AG10803 (cell line): ENCODE measurements at regions not wholly inside any gene's neighbourhood (a gene's known extent, or its start where the extent isn't known, plus 50 kb on each side); places are given as distances from the start of the nearest gene placed in this dataset.

Source experiments
- DNase-seq: peaks from one replicate; pipeline ENCODE4 v3.0.0; 2010; ENCODE audit warnings: low read depth
- H3K4me3 ChIP-seq: 2 replicates; pipeline ENCODE4 v1.5.1; 2011; ENCODE audit warnings: mild to moderate bottlenecking, low read length, control low read depth
- TF ChIP-seq, protein P1 (sequence below): conservative IDR thresholded peaks from 2 replicates; pipeline ENCODE4 v1.5.1; 2011; ENCODE audit warnings: mild to moderate bottlenecking, low read length, control low read depth, inconsistent platforms

DNA sequence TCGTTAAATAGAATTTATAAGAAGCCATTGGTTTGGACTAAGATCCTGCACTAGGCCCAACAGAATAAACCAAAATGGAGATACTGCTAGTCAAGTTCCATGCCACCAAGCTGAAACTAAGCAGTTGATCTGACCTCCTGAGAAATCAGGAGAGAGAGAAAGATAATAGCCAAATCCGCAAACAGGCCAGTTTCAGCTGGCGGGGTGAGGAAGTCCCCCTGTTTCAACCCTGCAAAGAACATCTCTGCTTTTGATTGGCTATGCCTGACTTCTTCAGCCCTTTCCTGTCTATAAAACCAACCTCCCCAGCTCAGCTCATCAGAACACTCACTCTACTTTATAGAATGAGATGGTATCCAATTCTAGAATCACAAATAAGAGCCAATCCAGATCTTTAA, 543.3 kb upstream of the ID2 start:
- H3K4me3 ChIP-seq = no peak overlapping the region
- TF ChIP-seq, protein P1, sequence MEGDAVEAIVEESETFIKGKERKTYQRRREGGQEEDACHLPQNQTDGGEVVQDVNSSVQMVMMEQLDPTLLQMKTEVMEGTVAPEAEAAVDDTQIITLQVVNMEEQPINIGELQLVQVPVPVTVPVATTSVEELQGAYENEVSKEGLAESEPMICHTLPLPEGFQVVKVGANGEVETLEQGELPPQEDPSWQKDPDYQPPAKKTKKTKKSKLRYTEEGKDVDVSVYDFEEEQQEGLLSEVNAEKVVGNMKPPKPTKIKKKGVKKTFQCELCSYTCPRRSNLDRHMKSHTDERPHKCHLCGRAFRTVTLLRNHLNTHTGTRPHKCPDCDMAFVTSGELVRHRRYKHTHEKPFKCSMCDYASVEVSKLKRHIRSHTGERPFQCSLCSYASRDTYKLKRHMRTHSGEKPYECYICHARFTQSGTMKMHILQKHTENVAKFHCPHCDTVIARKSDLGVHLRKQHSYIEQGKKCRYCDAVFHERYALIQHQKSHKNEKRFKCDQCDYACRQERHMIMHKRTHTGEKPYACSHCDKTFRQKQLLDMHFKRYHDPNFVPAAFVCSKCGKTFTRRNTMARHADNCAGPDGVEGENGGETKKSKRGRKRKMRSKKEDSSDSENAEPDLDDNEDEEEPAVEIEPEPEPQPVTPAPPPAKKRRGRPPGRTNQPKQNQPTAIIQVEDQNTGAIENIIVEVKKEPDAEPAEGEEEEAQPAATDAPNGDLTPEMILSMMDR = no peak
- DNase-seq = no peak

DNA sequence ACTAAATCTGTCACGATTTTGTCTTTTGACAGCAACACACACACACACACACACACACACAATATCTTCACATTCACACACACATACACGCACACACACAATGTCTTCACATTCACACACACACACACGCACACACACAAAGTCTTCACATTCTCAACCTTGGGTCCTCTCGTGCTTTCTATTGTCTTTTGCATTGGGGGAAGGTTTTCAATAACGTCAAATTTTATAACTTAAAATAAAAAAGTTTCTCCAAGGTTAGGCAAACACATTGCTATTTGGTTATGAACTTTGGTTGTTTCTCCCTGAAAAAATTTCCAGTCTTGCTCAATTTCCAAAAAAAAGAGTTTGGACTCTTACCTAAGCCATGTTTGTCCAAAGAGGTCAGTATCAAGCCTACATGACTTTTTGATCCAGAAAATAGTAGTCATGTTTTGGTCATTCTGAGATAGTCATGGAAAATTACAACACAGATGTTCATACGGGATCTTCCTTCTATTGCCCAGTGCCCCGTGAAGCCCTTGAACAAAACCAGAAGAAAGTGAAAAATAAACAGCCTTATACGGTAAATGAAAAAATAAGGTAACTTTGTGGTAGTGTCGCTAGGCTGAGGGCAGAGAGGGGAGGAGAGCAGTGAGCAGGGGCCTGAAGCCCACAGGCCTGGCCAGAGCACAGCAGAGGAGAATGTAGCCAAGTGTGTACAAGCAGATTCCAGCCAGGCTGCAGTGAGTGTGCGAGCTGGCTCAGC, 542.8 kb upstream of the ID2 start:
- H3K4me3 ChIP-seq = no peak overlapping the region
- TF ChIP-seq, protein P1 = no peak
- peak; percentile 81 for DNase-seq

- DNase-seq = no peak
- no peak overlapping the region for H3K4me3 ChIP-seq
- TF ChIP-seq, protein P1 = no peak
Measured at GRCh38 chr2:8139668-8140200, 542.1 kb upstream of the ID2 start.

DNA sequence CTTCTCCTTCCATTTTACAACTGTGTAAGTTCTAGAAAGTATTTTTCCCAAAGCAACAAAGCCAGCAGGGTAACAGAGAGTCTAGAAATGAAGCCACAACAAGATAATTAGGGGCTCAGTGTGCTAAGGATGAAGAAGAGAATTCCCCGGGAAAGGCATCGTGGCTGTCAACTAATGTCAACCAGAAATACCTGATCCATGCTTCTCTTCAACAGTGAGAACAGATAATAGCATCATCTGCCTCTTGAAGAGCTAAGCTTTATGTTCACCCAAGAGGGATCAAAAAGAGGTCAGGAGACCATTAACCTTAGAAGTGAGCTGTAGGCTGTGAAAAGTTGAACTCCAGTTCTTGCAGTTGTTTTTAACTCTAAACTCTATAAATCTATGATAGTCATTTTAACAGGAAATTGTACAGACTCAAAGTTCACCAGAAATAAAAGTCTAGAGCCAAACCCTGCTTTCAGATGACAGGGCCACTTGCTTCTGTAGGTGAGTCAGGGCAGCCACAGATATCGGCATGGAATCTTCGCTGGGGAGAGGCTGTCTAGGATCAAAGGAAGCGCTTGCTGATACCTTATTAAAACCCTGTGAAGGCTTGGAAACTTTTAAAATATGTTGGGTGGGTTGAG, 540.7 kb upstream of the ID2 start:
- TF ChIP-seq, protein P1 = no peak
- no peak for DNase-seq
- H3K4me3 ChIP-seq = no peak overlapping the region

DNA sequence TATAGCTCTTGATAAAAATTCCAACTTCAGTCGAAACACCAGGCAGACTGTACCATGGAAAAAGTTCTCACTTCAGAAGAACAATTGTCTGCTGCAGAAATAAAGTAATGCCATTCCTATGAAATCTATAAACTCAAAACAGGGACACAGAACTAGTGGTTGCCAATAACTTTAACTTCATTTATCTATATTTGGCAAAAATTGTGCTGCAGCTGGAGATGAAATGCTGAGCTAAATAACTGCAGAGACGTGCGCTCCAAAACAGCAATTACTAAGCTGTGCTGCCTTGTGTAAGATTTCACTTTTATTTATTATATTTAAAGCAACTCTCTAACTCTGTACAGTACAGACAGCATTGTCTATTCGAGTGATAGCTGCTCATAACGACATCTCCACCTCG, 540.1 kb upstream of the ID2 start:
- no peak overlapping the region for H3K4me3 ChIP-seq
- no peak for DNase-seq
- TF ChIP-seq, protein P1 = no peak

DNA sequence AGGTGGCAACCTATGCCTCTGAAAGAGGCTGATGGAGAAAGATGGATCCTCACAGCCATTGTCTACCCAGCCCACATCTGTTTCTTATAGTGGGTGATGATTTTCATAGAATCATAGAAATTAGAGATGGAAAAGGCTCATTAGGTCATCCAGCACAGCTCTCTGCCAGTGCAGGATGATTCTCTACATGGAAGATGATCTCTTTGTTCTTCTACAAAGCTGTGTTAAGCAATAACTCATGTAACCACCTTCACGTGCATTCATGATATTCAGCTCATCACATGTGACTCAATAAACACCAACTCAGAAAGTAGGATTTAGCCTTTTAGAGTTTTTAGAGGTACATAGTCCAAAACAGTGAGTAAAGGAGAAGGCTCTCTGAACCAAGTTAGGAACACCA, 539.4 kb upstream of the ID2 start:
- no peak overlapping the region for H3K4me3 ChIP-seq
- TF ChIP-seq, protein P1 = no peak
- peak; percentile 23 for DNase-seq
